ENCODE measurements at regions not wholly inside any gene's neighbourhood (a gene's known extent, or its start where the extent isn't known, plus 50 kb on each side); places are given as distances from the start of the nearest gene placed in this dataset.

- DNase-seq, result peak in 4 of 14 donors; percentile 15 to 55 (median 32)
Measured at GRCh38 chr3:10583798-10584708, 78.7 kb upstream of the ATP2B2 start.

- DNase-seq, result no peak
Measured at GRCh38 chr3:10585945-10586344, 80.6 kb upstream of the ATP2B2 start.

- DNase-seq, result no peak
Measured at GRCh38 chr3:10594915-10595314, 89.5 kb upstream of the ATP2B2 start.

- DNase-seq, result no peak
Measured at GRCh38 chr3:10596746-10597448, 91.5 kb upstream of the ATP2B2 start.

- DNase-seq, result no peak
Measured at GRCh38 chr3:10597733-10598132, 92.3 kb upstream of the ATP2B2 start.

- DNase-seq, result no peak
Measured at GRCh38 chr3:10599017-10599416, 93.6 kb upstream of the ATP2B2 start.

GRCh38 chr3:10599444-10599843 lies 94.1 kb upstream of the ATP2B2 start:
- no peak for DNase-seq

GRCh38 chr3:10600296-10600714 lies 94.9 kb upstream of the ATP2B2 start:
- peak in 10 of 14 donors; percentile 16 to 66 (median 52) for DNase-seq

GRCh38 chr3:10600726-10601125 lies 95.3 kb upstream of the ATP2B2 start:
- DNase-seq, result peak in 3 of 14 donors; percentile 55 to 86 (median 55)

GRCh38 chr3:10601151-10601856 lies 95.9 kb upstream of the ATP2B2 start:
- DNase-seq, result peak in 11 of 14 donors; percentile 18 to 86 (median 51)

GRCh38 chr3:10601857-10602230 lies 96.5 kb upstream of the ATP2B2 start:
- DNase-seq, result no peak

GRCh38 chr3:10602271-10602670 lies 96.9 kb upstream of the ATP2B2 start:
- DNase-seq, result no peak

GRCh38 chr3:10602769-10603768 lies 97.7 kb upstream of the ATP2B2 start:
- DNase-seq, result peak in 2 of 14 donors; percentile 5 to 27

GRCh38 chr3:10609134-10609533 lies 103.7 kb upstream of the ATP2B2 start:
- peak in 5 of 14 donors; percentile 17 to 53 (median 41) for DNase-seq

- DNase-seq, result no peak
Measured at GRCh38 chr3:10614168-10614567, 108.8 kb upstream of the ATP2B2 start.

GRCh38 chr3:10615715-10616114 lies 110.3 kb upstream of the ATP2B2 start:
- DNase-seq, result no peak

- DNase-seq, result no peak
Measured at GRCh38 chr3:10616321-10616720, 110.9 kb upstream of the ATP2B2 start.

- DNase-seq, result peak in 1 of 14 donors; percentile 54
Measured at GRCh38 chr3:10619989-10620832, 114.8 kb upstream of the ATP2B2 start.

GRCh38 chr3:10620833-10621082 lies 115.4 kb upstream of the ATP2B2 start:
- DNase-seq, result no peak

GRCh38 chr3:10623578-10624275 lies 118.3 kb upstream of the ATP2B2 start:
- DNase-seq, result no peak

Data from C1 segment of cervical spinal cord (tissue), 14 donors.